ENCODE measurements at regions not wholly inside any gene's neighbourhood (a gene's known extent, or its start where the extent isn't known, plus 50 kb on each side); places are given as distances from the start of the nearest gene placed in this dataset.

- no peak for DNase-seq (ENCODE audit: low read depth)
Measured at GRCh38 chr12:67910360-67911274, 78.6 kb upstream of the IFNG-AS1 start.

DNA sequence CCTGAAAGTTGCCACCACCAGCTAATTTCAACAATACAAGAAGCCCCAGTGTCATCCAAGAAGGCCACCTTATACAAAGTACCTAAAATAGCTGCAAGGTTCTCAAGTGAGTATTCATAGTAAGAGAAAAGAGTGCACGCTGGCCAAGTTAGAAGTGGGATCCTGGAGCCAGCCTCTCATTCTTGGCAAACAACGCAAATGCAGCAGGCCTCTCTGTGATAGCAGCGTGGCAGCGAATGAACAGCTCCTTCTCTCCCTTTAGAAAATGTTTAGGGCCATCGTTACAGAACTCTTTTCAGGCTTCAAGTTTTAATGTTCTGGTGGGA is 78.0 kb upstream of the IFNG-AS1 start:
- DNase-seq (ENCODE audit: low read depth) = no peak

- DNase-seq (ENCODE audit: low read depth) = no peak
Measured at GRCh38 chr12:67911789-67912188, 77.5 kb upstream of the IFNG-AS1 start.

GRCh38 chr12:67915335-67915851 is 73.9 kb upstream of the IFNG-AS1 start:
- DNase-seq (ENCODE audit: low read depth) = no peak

GRCh38 chr12:67916266-67916970 is 72.8 kb upstream of the IFNG-AS1 start:
- DNase-seq (ENCODE audit: low read depth) = no peak

DNA sequence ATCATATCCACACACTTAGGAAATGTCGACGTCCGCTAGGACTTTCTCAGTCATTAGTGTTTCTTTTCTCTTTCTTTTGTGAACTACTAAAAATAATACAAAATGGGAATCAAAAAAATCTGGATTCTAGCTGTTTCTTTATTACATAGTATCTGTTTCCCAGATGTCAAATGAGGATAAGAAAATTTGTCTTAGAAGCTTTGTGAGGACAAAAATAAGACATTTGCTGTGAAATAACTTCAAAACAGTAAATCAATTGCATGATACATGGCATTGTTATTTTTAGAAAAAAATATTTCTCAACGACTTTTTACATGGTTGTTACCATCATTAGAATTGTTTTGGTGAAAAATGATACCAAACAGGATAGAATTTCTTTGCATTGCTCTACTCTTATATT is 71.4 kb upstream of the IFNG-AS1 start:
- DNase-seq (ENCODE audit: low read depth) = no peak

- no peak for DNase-seq (ENCODE audit: low read depth)
Measured at GRCh38 chr12:67918441-67918840, 70.8 kb upstream of the IFNG-AS1 start.

- DNase-seq (ENCODE audit: low read depth) = no peak
Measured at GRCh38 chr12:67919406-67919805, 69.8 kb upstream of the IFNG-AS1 start.

DNA sequence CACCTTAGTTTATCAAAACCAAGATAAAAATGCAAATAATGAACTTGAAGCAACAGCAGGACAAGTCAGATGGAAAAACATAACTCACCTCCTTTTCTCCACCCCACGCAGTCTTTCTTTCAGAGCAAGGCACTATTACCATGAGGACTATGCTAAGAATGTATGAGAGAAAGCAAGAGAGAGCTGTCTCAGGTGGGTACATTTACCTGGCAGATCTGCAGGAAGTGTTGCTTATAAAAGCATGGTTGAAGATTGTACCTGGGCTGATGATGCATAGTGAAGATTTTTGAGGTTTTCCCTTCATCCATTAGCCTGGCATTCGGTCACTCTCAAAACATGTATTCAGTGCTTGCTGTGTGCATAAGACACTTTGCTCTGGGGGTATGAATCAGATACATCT is 68.8 kb upstream of the IFNG-AS1 start:
- DNase-seq (ENCODE audit: low read depth) = no peak

GRCh38 chr12:67921286-67921685 is 68.0 kb upstream of the IFNG-AS1 start:
- no peak for DNase-seq (ENCODE audit: low read depth)

DNA sequence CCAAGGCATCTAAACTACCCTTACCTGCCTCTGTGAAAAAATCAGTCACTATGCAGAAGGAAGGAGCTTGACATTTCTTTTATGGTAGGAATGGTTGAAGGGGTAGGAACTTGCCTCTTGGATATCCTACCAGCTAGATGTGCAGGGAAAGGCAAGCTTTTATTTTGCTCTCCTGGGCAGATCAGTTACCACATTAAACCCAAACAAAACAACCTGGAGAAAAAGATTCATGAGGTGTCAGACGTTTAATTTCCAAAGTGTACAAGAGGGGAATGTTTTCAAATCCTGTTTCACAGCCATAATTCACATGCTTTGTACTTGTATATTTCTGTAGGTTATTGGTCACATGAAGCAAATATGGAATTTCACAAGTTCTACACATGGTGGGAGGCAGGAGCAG is 67.0 kb upstream of the IFNG-AS1 start:
- DNase-seq (ENCODE audit: low read depth) = no peak

GRCh38 chr12:67925077-67925476 is 64.2 kb upstream of the IFNG-AS1 start:
- DNase-seq (ENCODE audit: low read depth) = no peak

GRCh38 chr12:67925552-67925951 is 63.7 kb upstream of the IFNG-AS1 start:
- no peak for DNase-seq (ENCODE audit: low read depth)

DNA sequence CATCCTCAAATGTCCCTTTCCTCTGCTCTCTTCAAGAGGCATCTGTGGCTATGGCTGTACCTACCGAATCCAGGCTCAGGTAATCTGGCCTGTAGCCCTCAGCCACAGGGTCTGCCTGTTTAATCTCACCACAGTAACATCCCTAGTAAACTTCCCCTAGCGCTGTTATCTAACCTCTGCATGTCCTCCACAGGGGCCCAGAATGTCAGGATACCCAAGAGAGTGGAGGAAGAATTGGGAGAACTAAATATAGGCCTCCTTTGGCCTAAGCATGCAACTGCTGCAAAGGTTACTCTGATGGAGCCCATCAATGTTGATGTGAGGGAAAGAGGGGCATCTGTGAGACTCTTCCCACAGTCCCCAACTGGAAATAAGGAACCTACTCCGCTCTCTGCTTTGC is 63.2 kb upstream of the IFNG-AS1 start:
- no peak for DNase-seq (ENCODE audit: low read depth)

DNA sequence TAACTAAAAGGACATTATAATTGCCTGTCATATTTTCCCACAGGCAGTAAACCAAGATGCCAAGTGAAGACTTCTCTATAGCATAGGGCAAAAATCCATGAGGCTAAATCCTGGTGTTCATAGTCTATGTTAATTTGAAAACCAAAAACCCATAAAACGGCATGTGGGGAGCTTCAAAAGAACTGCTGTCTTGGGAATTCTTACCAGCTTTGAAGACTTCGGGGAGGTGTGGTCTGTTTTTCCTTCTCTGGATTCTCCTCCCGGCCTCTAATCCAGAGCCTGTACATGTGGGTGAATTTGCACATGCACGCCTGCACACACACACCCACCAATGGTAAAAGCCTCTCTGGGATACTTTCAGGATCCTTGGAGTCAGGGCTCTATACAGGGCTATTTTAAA is 61.9 kb upstream of the IFNG-AS1 start:
- no peak for DNase-seq (ENCODE audit: low read depth)

- DNase-seq (ENCODE audit: low read depth) = no peak
Measured at GRCh38 chr12:67927815-67928214, 61.4 kb upstream of the IFNG-AS1 start.

DNA sequence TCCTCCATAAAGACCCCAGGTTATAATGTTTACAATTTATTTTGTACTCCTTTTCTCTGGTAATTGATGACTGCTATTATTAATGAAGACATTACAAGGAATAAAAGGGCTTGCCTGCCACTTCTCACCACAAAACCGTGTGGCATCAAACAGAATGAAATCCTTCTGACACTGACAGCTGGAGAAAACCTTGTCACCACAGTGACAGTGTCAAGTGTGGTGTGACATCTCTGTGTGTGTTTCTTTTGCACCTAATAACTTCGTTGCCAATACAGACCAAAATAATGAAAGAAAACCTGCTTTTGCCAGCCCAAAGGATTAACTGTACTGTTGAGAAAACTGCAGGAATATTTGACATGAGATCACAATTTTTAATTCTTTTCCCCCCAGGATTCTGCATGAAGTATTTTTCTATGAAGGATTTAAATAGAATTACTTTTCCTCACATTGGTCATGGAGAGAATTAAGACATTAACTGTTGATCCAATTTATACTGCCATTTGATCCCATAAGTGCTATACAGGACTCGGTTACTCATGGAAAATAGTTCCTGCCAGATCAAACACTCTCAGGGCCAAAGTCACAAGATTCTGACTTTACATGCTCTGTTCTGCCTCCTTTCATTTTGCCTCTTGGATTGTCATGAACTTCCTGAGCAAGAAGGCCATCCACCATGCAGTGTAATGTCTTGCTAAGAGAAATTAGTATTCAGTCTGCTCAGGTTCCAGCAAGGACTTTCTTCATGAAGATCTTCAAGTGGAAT is 60.4 kb upstream of the IFNG-AS1 start:
- no peak for DNase-seq (ENCODE audit: low read depth)

GRCh38 chr12:67929384-67929772 is 59.9 kb upstream of the IFNG-AS1 start:
- no peak for DNase-seq (ENCODE audit: low read depth)

DNA sequence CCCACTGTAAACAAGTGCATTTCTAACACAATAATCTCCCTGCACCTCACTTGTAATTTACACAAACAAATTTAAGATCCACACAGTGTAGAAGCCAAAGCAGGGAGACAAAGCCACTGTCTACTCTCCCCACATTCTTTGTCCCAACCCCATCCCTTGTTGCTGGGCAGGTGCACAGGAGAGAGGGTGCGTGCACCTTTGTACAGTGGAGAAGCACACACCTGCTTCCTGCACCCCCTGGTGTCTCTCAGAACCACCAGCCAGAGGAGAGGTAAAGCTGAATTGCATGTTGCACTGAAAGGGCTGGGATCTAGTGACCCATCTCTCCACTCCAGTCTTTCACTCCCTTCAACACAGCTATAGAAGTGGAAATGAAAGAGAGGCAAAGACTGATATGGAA is 51.4 kb upstream of the IFNG-AS1 start:
- DNase-seq (ENCODE audit: low read depth) = no peak
